SK-N-MC (cell line): ENCODE measurements at regions not wholly inside any gene's neighbourhood (a gene's known extent, or its start where the extent isn't known, plus 50 kb on each side); places are given as distances from the start of the nearest gene placed in this dataset.
"Not testable (repeated sequence)": the region's sequence is repeated elsewhere in the genome, so short reads cannot be mapped to it uniquely, and the experiment has no call there.

ENCODE experiments used
- DNase-seq: peaks from one replicate; pipeline ENCODE4 v3.0.0-alpha.2; 2011; ENCODE audit warnings: low read depth, low spot score
- H3K27ac ChIP-seq: fragments of 200-600 bp; sonication (generic); 2 replicates; pipeline ENCODE4 v1.5.1; 2016; ENCODE audit warnings: mixed run types
- H3K36me3 ChIP-seq: fragments of 200-600 bp; sonication (generic); 2 replicates; pipeline ENCODE4 v1.6.1; 2017; ENCODE audit warnings: antibody characterized with exemption, low read length, mixed read lengths; ENCODE audit not compliant: insufficient read depth
- H3K4me3 ChIP-seq: fragments of 200-600 bp; sonication (generic); 2 replicates; pipeline ENCODE4 v1.5.1; 2016
- H3K9ac ChIP-seq: fragments of 200-600 bp; sonication (generic); 2 replicates; pipeline ENCODE4 v1.8.0; 2017; ENCODE audit warnings: mixed run types, mixed read lengths; ENCODE audit not compliant: insufficient read length
- H3K9me3 ChIP-seq: fragments of 200-600 bp; sonication (generic); 2 replicates; pipeline ENCODE4 v1.6.1; 2017; ENCODE audit warnings: low read depth, mild to moderate bottlenecking, antibody characterized with exemption, low read length, moderate library complexity, mixed read lengths
- EZH2 ChIP-seq: fragments of 200-600 bp; sonication (generic); IDR thresholded peaks from one replicate; pipeline ENCODE4 v1.6.1; 2017; ENCODE audit warnings: antibody characterized with exemption
- FOXP2 ChIP-seq: optimal IDR thresholded peaks from 2 replicates; pipeline ENCODE3; 2011; ENCODE audit warnings: mild to moderate bottlenecking, moderate library complexity; ENCODE audit not compliant: insufficient read depth; ENCODE audit errors: extremely low read length, control extremely low read depth
- POLR2AphosphoS5 ChIP-seq: IDR thresholded peaks from 2 replicates; pipeline ENCODE4 v1.6.1; 2012; ENCODE audit warnings: mild to moderate bottlenecking, low read depth, low read length, borderline replicate concordance

GRCh38 chr10:22467393-22467792 is 122.1 kb downstream of the SPAG6 start:
- H3K9me3 ChIP-seq, H3K36me3 ChIP-seq, DNase-seq, H3K9ac ChIP-seq, H3K4me3 ChIP-seq, H3K27ac ChIP-seq: not testable (repeated sequence)

- Histone ChIP-seq H3K36me3 (no peaks in the 10 kb centered on the region), H3K9ac (no peak overlapping the region), H3K9me3 (no peaks in the 10 kb centered on the region), H3K4me3 (no peak overlapping the region), H3K27ac (no peak overlapping the region)
- TF ChIP-seq POLR2AphosphoS5 (no peak), EZH2 (no peak), FOXP2 (no peak)
- DNase-seq: no peak
These were observed 123.4 kb downstream of the SPAG6 start for GRCh38 chr10:22468570-22469320.

GRCh38 chr10:22473044-22473443 is 127.7 kb downstream of the SPAG6 start:
- no peaks in the 10 kb centered on the region for H3K36me3 ChIP-seq

GRCh38 chr10:22473459-22473858 is 128.2 kb downstream of the SPAG6 start:
- no peaks in the 10 kb centered on the region for H3K9me3 ChIP-seq
- no peaks in the 10 kb centered on the region for H3K36me3 ChIP-seq
- H3K4me3 ChIP-seq: no peak overlapping the region
- TF ChIP-seq POLR2AphosphoS5 (no peak), FOXP2 (no peak), EZH2 (no peak)
- no peak overlapping the region for H3K27ac ChIP-seq
- H3K9ac ChIP-seq: no peak overlapping the region
- DNase-seq: no peak

More at GRCh38 chr10:22473044-22473443, 127.7 kb downstream of the SPAG6 start:
- TF ChIP-seq POLR2AphosphoS5 (no peak), FOXP2 (no peak), EZH2 (no peak)
- no peak overlapping the region for H3K9ac ChIP-seq
- H3K4me3 ChIP-seq: no peak overlapping the region
- no peak overlapping the region for H3K27ac ChIP-seq
- no peaks in the 10 kb centered on the region for H3K9me3 ChIP-seq
- no peak for DNase-seq

- Histone ChIP-seq H3K9ac (no peak overlapping the region), H3K9me3 (no peaks in the 10 kb centered on the region), H3K36me3 (no peaks in the 10 kb centered on the region), H3K27ac (no peak overlapping the region), H3K4me3 (no peak overlapping the region)
- TF ChIP-seq EZH2 (no peak), FOXP2 (no peak), POLR2AphosphoS5 (no peak)
- no peak for DNase-seq
These were observed 130.6 kb downstream of the SPAG6 start for GRCh38 chr10:22475651-22476600.

GRCh38 chr10:22476601-22477321 is 131.5 kb downstream of the SPAG6 start:
- Histone ChIP-seq H3K9me3 (no peaks in the 10 kb centered on the region), H3K36me3 (no peaks in the 10 kb centered on the region), H3K27ac (no peak overlapping the region), H3K9ac (no peak overlapping the region), H3K4me3 (no peak overlapping the region)
- no peak for DNase-seq
- no peak for TF ChIP-seq POLR2AphosphoS5
- no peak for TF ChIP-seq FOXP2
- TF ChIP-seq EZH2: no peak

GRCh38 chr10:22477334-22478287 is 132.3 kb downstream of the SPAG6 start:
- TF ChIP-seq FOXP2 (no peak), POLR2AphosphoS5 (no peak), EZH2 (no peak)
- no peak for DNase-seq
- Histone ChIP-seq H3K27ac (no peak overlapping the region), H3K36me3 (no peaks in the 10 kb centered on the region), H3K4me3 (no peak overlapping the region), H3K9ac (no peak overlapping the region), H3K9me3 (no peaks in the 10 kb centered on the region)
